GM12878 (cell line): ENCODE measurements at regions not wholly inside any gene's neighbourhood (a gene's known extent, or its start where the extent isn't known, plus 50 kb on each side); places are given as distances from the start of the nearest gene placed in this dataset.

ENCODE experiments used
- BACH1 ChIP-seq: fragments of 450-650 bp; IDR thresholded peaks from 2 replicates; pipeline ENCODE4 v1.6.1; 2017; ENCODE audit warnings: mild to moderate bottlenecking, borderline replicate concordance
- BHLHE40 ChIP-seq, 2 experiments: fragments of 450-650 bp in 1 of 2; IDR thresholded peaks; 2 replicates each; pipeline ENCODE4 v1.6.1; 2011 to 2017; ENCODE audit warnings: low read depth in 2 of 2, borderline replicate concordance in 1 of 2, improper control_type of control experiment in 1 of 2, low read length in 1 of 2, mild to moderate bottlenecking in 1 of 2
- CBFB ChIP-seq: IDR thresholded peaks from 2 replicates; pipeline ENCODE4 v1.6.1; 2016; ENCODE audit warnings: antibody characterized with exemption, low read depth
- EP300 ChIP-seq, 2 experiments: fragments of 150-350 bp in 1 of 2; IDR thresholded peaks; 2 replicates each; pipeline ENCODE4 v1.6.1; 2011 to 2012; ENCODE audit warnings: low read depth in 2 of 2, low read length in 2 of 2, borderline replicate concordance in 1 of 2, improper control_type of control experiment in 1 of 2, inconsistent platforms in 1 of 2; ENCODE audit not compliant: control insufficient read depth in 1 of 2
- EZH2 ChIP-seq: IDR thresholded peaks from 2 replicates; pipeline ENCODE4 v1.6.1; 2012; ENCODE audit warnings: low read depth, mild to moderate bottlenecking, control low read depth, inconsistent platforms, low read length, borderline replicate concordance; ENCODE audit not compliant: control insufficient read depth
- KDM1A ChIP-seq: fragments of 200-600 bp; sonication (generic); IDR thresholded peaks from 2 replicates; pipeline ENCODE4 v1.6.1; 2016; ENCODE audit warnings: borderline replicate concordance
- POU2F2 ChIP-seq: IDR thresholded peaks from 3 replicates; pipeline ENCODE4 v1.6.1; 2011; ENCODE audit warnings: low read depth, mild to moderate bottlenecking, low read length, borderline replicate concordance
- SP1 ChIP-seq: IDR thresholded peaks from one replicate; pipeline ENCODE4 v1.6.1; 2011; ENCODE audit warnings: low read depth, low read length
- TAF1 ChIP-seq: IDR thresholded peaks from 2 replicates; pipeline ENCODE4 v1.6.1; 2011; ENCODE audit warnings: mild to moderate bottlenecking, low read depth, low read length, borderline replicate concordance
- TARDBP ChIP-seq: IDR thresholded peaks from 2 replicates; pipeline ENCODE4 v1.6.1; 2016; ENCODE audit warnings: borderline replicate concordance
- ZZZ3 ChIP-seq: IDR thresholded peaks from 2 replicates; pipeline ENCODE4 v1.6.1; 2011; ENCODE audit warnings: low read depth; ENCODE audit not compliant: control insufficient read depth, insufficient read length
- TF ChIP-seq, protein P1 (sequence below): IDR thresholded peaks from 2 replicates; pipeline ENCODE4 v1.6.1; 2012; ENCODE audit warnings: mild to moderate bottlenecking, low read depth, low read length
- TF ChIP-seq, protein P2 (sequence below), 3 experiments: IDR thresholded peaks in 2 of 3; conservative IDR thresholded peaks in 1 of 3; 2 replicates each; pipeline ENCODE4 v1.5.1; 2011; ENCODE audit warnings: low read depth in 3 of 3, low read length in 3 of 3, mild to moderate bottlenecking in 3 of 3, control low read depth in 2 of 3, moderate library complexity in 2 of 3, inconsistent platforms in 1 of 3, mixed read lengths in 1 of 3; ENCODE audit not compliant: control insufficient read depth in 2 of 3, insufficient read depth in 1 of 3; ENCODE audit errors: extremely low read depth in 1 of 3
- TF ChIP-seq, protein P3 (sequence below): fragments of 450-650 bp; IDR thresholded peaks from 2 replicates; pipeline ENCODE4 v1.6.1; 2017; ENCODE audit warnings: mild to moderate bottlenecking, moderate library complexity

- TF ChIP-seq, protein P1, sequence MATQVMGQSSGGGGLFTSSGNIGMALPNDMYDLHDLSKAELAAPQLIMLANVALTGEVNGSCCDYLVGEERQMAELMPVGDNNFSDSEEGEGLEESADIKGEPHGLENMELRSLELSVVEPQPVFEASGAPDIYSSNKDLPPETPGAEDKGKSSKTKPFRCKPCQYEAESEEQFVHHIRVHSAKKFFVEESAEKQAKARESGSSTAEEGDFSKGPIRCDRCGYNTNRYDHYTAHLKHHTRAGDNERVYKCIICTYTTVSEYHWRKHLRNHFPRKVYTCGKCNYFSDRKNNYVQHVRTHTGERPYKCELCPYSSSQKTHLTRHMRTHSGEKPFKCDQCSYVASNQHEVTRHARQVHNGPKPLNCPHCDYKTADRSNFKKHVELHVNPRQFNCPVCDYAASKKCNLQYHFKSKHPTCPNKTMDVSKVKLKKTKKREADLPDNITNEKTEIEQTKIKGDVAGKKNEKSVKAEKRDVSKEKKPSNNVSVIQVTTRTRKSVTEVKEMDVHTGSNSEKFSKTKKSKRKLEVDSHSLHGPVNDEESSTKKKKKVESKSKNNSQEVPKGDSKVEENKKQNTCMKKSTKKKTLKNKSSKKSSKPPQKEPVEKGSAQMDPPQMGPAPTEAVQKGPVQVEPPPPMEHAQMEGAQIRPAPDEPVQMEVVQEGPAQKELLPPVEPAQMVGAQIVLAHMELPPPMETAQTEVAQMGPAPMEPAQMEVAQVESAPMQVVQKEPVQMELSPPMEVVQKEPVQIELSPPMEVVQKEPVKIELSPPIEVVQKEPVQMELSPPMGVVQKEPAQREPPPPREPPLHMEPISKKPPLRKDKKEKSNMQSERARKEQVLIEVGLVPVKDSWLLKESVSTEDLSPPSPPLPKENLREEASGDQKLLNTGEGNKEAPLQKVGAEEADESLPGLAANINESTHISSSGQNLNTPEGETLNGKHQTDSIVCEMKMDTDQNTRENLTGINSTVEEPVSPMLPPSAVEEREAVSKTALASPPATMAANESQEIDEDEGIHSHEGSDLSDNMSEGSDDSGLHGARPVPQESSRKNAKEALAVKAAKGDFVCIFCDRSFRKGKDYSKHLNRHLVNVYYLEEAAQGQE, result no peak
- TF ChIP-seq BHLHE40 (IDR thresholded peaks at IDR 0.05; ENCODE audit: borderline replicate concordance in 1 of 2, low read depth in 2 of 2, low read length in 1 of 2) (no peak), POU2F2 (no peak), CBFB (no peak), ZZZ3 (no peak), KDM1A (no peak), EZH2 (no peak), SP1 (no peak), TARDBP (no peak), EP300 (IDR thresholded peaks at IDR 0.05; ENCODE audit: borderline replicate concordance in 1 of 2, control insufficient read depth in 1 of 2, low read depth in 2 of 2, low read length in 2 of 2) (no peak), BACH1 (no peak), TAF1 (no peak)
- TF ChIP-seq, protein P2, sequence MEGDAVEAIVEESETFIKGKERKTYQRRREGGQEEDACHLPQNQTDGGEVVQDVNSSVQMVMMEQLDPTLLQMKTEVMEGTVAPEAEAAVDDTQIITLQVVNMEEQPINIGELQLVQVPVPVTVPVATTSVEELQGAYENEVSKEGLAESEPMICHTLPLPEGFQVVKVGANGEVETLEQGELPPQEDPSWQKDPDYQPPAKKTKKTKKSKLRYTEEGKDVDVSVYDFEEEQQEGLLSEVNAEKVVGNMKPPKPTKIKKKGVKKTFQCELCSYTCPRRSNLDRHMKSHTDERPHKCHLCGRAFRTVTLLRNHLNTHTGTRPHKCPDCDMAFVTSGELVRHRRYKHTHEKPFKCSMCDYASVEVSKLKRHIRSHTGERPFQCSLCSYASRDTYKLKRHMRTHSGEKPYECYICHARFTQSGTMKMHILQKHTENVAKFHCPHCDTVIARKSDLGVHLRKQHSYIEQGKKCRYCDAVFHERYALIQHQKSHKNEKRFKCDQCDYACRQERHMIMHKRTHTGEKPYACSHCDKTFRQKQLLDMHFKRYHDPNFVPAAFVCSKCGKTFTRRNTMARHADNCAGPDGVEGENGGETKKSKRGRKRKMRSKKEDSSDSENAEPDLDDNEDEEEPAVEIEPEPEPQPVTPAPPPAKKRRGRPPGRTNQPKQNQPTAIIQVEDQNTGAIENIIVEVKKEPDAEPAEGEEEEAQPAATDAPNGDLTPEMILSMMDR (IDR thresholded peaks at IDR 0.05 in 2 of 3, conservative IDR thresholded peaks at IDR 0.05 in 1 of 3; ENCODE audit: control insufficient read depth in 2 of 3, extremely low read depth in 1 of 3, insufficient read depth in 1 of 3, low read depth in 3 of 3, low read length in 3 of 3), result no peak
- TF ChIP-seq, protein P3, sequence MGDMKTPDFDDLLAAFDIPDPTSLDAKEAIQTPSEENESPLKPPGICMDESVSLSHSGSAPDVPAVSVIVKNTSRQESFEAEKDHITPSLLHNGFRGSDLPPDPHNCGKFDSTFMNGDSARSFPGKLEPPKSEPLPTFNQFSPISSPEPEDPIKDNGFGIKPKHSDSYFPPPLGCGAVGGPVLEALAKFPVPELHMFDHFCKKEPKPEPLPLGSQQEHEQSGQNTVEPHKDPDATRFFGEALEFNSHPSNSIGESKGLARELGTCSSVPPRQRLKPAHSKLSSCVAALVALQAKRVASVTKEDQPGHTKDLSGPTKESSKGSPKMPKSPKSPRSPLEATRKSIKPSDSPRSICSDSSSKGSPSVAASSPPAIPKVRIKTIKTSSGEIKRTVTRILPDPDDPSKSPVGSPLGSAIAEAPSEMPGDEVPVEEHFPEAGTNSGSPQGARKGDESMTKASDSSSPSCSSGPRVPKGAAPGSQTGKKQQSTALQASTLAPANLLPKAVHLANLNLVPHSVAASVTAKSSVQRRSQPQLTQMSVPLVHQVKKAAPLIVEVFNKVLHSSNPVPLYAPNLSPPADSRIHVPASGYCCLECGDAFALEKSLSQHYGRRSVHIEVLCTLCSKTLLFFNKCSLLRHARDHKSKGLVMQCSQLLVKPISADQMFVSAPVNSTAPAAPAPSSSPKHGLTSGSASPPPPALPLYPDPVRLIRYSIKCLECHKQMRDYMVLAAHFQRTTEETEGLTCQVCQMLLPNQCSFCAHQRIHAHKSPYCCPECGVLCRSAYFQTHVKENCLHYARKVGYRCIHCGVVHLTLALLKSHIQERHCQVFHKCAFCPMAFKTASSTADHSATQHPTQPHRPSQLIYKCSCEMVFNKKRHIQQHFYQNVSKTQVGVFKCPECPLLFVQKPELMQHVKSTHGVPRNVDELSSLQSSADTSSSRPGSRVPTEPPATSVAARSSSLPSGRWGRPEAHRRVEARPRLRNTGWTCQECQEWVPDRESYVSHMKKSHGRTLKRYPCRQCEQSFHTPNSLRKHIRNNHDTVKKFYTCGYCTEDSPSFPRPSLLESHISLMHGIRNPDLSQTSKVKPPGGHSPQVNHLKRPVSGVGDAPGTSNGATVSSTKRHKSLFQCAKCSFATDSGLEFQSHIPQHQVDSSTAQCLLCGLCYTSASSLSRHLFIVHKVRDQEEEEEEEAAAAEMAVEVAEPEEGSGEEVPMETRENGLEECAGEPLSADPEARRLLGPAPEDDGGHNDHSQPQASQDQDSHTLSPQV, result no peak
Observed at GRCh38 chr18:43485545-43485963, 208.3 kb upstream of the SYT4 start.
